ENCODE measurements at regions not wholly inside any gene's neighbourhood (a gene's known extent, or its start where the extent isn't known, plus 50 kb on each side); places are given as distances from the start of the nearest gene placed in this dataset.

DNA sequence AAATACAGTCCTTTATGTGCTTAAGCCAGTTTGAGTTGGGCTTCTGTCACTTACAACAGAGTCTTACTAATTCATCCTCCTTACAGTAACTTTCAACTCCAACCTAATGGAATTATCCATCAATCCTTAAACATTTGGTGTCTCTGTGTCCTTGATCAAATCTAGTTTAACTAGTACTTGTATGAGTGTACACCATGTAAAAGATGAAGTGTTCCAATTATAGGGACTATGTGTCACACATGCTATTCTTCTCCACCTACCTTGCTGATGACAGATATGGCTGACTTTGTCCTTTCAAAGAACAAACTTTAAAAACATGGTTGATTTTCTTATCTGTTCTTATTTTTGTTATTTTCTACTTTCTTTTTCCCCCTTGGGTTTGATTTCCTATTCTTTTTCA lies 60.4 kb upstream of the NBPF3 start:
- TF ChIP-seq ESRRG (CRISPR knock-in tag; IDR thresholded peaks at IDR 0.05), result no peak
- TF ChIP-seq, protein P1, sequence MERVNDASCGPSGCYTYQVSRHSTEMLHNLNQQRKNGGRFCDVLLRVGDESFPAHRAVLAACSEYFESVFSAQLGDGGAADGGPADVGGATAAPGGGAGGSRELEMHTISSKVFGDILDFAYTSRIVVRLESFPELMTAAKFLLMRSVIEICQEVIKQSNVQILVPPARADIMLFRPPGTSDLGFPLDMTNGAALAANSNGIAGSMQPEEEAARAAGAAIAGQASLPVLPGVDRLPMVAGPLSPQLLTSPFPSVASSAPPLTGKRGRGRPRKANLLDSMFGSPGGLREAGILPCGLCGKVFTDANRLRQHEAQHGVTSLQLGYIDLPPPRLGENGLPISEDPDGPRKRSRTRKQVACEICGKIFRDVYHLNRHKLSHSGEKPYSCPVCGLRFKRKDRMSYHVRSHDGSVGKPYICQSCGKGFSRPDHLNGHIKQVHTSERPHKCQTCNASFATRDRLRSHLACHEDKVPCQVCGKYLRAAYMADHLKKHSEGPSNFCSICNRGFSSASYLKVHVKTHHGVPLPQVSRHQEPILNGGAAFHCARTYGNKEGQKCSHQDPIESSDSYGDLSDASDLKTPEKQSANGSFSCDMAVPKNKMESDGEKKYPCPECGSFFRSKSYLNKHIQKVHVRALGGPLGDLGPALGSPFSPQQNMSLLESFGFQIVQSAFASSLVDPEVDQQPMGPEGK (CRISPR knock-in tag; IDR thresholded peaks at IDR 0.05; ENCODE audit: borderline replicate concordance), result no peak
- TF ChIP-seq ARNTL (CRISPR knock-in tag; IDR thresholded peaks at IDR 0.05; ENCODE audit: borderline replicate concordance, low read depth), result no peak
- no peak for TF ChIP-seq ZNF70 (CRISPR knock-in tag; IDR thresholded peaks at IDR 0.05)
- no peak for TF ChIP-seq ZC3H10 (CRISPR knock-in tag; IDR thresholded peaks at IDR 0.05)
- TF ChIP-seq RARB (CRISPR knock-in tag; IDR thresholded peaks at IDR 0.05), result no peak

Data from SK-N-SH treated with all-trans-retinoic acid at 6 μM for 48 hours (cell line).